ENCODE measurements at regions not wholly inside any gene's neighbourhood (a gene's known extent, or its start where the extent isn't known, plus 50 kb on each side); places are given as distances from the start of the nearest gene placed in this dataset.

GRCh38 chr18:55152801-55153200 lies 193.5 kb upstream of the CCDC68 start:
- H3K9me3 ChIP-seq (ENCODE audit: control insufficient read depth, insufficient read depth, low read depth, low read length): no peaks in the 10 kb centered on the region
- H3K4me3 ChIP-seq (ENCODE audit: low read depth, low read length): no peak overlapping the region
- no peaks in the 10 kb centered on the region for H3K36me3 ChIP-seq (ENCODE audit: control insufficient read depth in 2 of 2, insufficient read depth in 1 of 2, low read length in 2 of 2)
- no peak for TF ChIP-seq OSR2 (tag by site-specific recombination; IDR thresholded peaks at IDR 0.05)
- no peak for TF ChIP-seq ZNF302 (tag by site-specific recombination; IDR thresholded peaks at IDR 0.05; ENCODE audit: low read depth)
- no peak for TF ChIP-seq ZNF555 (tag by site-specific recombination; conservative IDR thresholded peaks at IDR 0.05)
- TF ChIP-seq REPIN1 (tag by site-specific recombination; IDR thresholded peaks at IDR 0.05; ENCODE audit: low read depth): no peak
- TF ChIP-seq, protein P1, sequence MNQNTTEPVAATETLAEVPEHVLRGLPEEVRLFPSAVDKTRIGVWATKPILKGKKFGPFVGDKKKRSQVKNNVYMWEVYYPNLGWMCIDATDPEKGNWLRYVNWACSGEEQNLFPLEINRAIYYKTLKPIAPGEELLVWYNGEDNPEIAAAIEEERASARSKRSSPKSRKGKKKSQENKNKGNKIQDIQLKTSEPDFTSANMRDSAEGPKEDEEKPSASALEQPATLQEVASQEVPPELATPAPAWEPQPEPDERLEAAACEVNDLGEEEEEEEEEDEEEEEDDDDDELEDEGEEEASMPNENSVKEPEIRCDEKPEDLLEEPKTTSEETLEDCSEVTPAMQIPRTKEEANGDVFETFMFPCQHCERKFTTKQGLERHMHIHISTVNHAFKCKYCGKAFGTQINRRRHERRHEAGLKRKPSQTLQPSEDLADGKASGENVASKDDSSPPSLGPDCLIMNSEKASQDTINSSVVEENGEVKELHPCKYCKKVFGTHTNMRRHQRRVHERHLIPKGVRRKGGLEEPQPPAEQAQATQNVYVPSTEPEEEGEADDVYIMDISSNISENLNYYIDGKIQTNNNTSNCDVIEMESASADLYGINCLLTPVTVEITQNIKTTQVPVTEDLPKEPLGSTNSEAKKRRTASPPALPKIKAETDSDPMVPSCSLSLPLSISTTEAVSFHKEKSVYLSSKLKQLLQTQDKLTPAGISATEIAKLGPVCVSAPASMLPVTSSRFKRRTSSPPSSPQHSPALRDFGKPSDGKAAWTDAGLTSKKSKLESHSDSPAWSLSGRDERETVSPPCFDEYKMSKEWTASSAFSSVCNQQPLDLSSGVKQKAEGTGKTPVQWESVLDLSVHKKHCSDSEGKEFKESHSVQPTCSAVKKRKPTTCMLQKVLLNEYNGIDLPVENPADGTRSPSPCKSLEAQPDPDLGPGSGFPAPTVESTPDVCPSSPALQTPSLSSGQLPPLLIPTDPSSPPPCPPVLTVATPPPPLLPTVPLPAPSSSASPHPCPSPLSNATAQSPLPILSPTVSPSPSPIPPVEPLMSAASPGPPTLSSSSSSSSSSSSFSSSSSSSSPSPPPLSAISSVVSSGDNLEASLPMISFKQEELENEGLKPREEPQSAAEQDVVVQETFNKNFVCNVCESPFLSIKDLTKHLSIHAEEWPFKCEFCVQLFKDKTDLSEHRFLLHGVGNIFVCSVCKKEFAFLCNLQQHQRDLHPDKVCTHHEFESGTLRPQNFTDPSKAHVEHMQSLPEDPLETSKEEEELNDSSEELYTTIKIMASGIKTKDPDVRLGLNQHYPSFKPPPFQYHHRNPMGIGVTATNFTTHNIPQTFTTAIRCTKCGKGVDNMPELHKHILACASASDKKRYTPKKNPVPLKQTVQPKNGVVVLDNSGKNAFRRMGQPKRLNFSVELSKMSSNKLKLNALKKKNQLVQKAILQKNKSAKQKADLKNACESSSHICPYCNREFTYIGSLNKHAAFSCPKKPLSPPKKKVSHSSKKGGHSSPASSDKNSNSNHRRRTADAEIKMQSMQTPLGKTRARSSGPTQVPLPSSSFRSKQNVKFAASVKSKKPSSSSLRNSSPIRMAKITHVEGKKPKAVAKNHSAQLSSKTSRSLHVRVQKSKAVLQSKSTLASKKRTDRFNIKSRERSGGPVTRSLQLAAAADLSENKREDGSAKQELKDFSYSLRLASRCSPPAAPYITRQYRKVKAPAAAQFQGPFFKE (tag by site-specific recombination; IDR thresholded peaks at IDR 0.05; ENCODE audit: borderline replicate concordance): no peak
- TF ChIP-seq, protein P2, sequence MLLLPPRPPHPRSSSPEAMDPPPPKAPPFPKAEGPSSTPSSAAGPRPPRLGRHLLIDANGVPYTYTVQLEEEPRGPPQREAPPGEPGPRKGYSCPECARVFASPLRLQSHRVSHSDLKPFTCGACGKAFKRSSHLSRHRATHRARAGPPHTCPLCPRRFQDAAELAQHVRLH (tag by site-specific recombination; IDR thresholded peaks at IDR 0.05): no peak
- no peak for TF ChIP-seq ZNF596 (tag by site-specific recombination; IDR thresholded peaks at IDR 0.05)
- TF ChIP-seq BCL11A (tag by site-specific recombination; IDR thresholded peaks at IDR 0.05; ENCODE audit: low read depth): no peak
- TF ChIP-seq ZNF366 (tag by site-specific recombination; conservative IDR thresholded peaks at IDR 0.05): no peak
- TF ChIP-seq KLF7 (tag by site-specific recombination; IDR thresholded peaks at IDR 0.05; ENCODE audit: borderline replicate concordance): no peak
- ChIA-PET CTCF (interaction anchor here (0.6 kb wide), 1 partner anchor 105 kb away, joined by 3 read pairs; no protein-coding TSS in a partner anchor), POLR2A (no interaction called here)
- no peak overlapping the region for H3K27ac ChIP-seq (ENCODE audit: extremely low read depth, low read depth, low read length)
- no peaks in the 10 kb centered on the region for H3K4me1 ChIP-seq (ENCODE audit: control insufficient read depth, insufficient read depth, low read length)

- Histone ChIP-seq H3K27ac (ENCODE audit: extremely low read depth, low read depth, low read length) (no peak overlapping the region), H3K4me1 (ENCODE audit: control insufficient read depth, insufficient read depth, low read length) (no peaks in the 10 kb centered on the region), H3K36me3 (ENCODE audit: control insufficient read depth in 2 of 2, insufficient read depth in 1 of 2, low read length in 2 of 2) (no peaks in the 10 kb centered on the region), H3K9me3 (ENCODE audit: control insufficient read depth, insufficient read depth, low read depth, low read length) (no peaks in the 10 kb centered on the region), H3K4me3 (ENCODE audit: low read depth, low read length) (no peak overlapping the region)
- no peak for TF ChIP-seq ZNF792 (tag by site-specific recombination; IDR thresholded peaks at IDR 0.05)
- no peak for TF ChIP-seq ZNF157 (tag by site-specific recombination; IDR thresholded peaks at IDR 0.05)
- no peak for TF ChIP-seq ZNF10 (tag by site-specific recombination; IDR thresholded peaks at IDR 0.05)
- no peak for TF ChIP-seq ZNF514 (tag by site-specific recombination; IDR thresholded peaks at IDR 0.05)
- TF ChIP-seq PBX3 (CRISPR knock-in tag; IDR thresholded peaks at IDR 0.05): no peak
- TF ChIP-seq FEZF1 (tag by site-specific recombination; IDR thresholded peaks at IDR 0.05): no peak
- TF ChIP-seq ZNF670 (tag by site-specific recombination; IDR thresholded peaks at IDR 0.05; ENCODE audit: low read depth): no peak
- no peak for TF ChIP-seq ZNF549 (tag by site-specific recombination; IDR thresholded peaks at IDR 0.05)
- TF ChIP-seq ZNF530 (tag by site-specific recombination; IDR thresholded peaks at IDR 0.05; ENCODE audit: low read depth): no peak
- no peak for TF ChIP-seq ZFP3 (tag by site-specific recombination; IDR thresholded peaks at IDR 0.05; ENCODE audit: low read depth)
- TF ChIP-seq ZNF121 (tag by site-specific recombination; IDR thresholded peaks at IDR 0.05): no peak
- ChIA-PET CTCF (interaction anchor here (0.7 kb wide), 1 partner anchor 476 kb away, joined by 4 read pairs; no protein-coding TSS in a partner anchor), POLR2A (no interaction called here)
Measured at GRCh38 chr18:55149994-55150393, 190.7 kb upstream of the CCDC68 start.

Measured in HEK293 (cell line).